ENCODE measurements at regions not wholly inside any gene's neighbourhood (a gene's known extent, or its start where the extent isn't known, plus 50 kb on each side); places are given as distances from the start of the nearest gene placed in this dataset.
"Not testable (repeated sequence)": the region's sequence is repeated elsewhere in the genome, so short reads cannot be mapped to it uniquely, and the experiment has no call there.

- no peak for DNase-seq
Measured at GRCh38 chr14:89564989-89565388, 148.0 kb upstream of the FOXN3 start.

GRCh38 chr14:89564286-89564957 lies 147.4 kb upstream of the FOXN3 start:
- no peak for DNase-seq

- DNase-seq, result no peak
Measured at GRCh38 chr14:89563471-89563870, 146.4 kb upstream of the FOXN3 start.

- DNase-seq, result no peak
Measured at GRCh38 chr14:89551955-89552354, 134.9 kb upstream of the FOXN3 start.

- DNase-seq, result no peak
Measured at GRCh38 chr14:89551432-89551831, 134.4 kb upstream of the FOXN3 start.

GRCh38 chr14:89550821-89551220 lies 133.8 kb upstream of the FOXN3 start:
- no peak for DNase-seq

GRCh38 chr14:89549381-89550125 lies 132.5 kb upstream of the FOXN3 start:
- DNase-seq, result no peak

GRCh38 chr14:89547047-89547446 lies 130.0 kb upstream of the FOXN3 start:
- DNase-seq, result not testable (repeated sequence)

- DNase-seq, result peak; percentile 3
Measured at GRCh38 chr14:89544636-89545301, 127.7 kb upstream of the FOXN3 start.

GRCh38 chr14:89543425-89543790 lies 126.4 kb upstream of the FOXN3 start:
- no peak for DNase-seq

GRCh38 chr14:89542786-89543424 lies 125.9 kb upstream of the FOXN3 start:
- DNase-seq, result no peak

- no peak for DNase-seq
Measured at GRCh38 chr14:89540830-89541470, 123.9 kb upstream of the FOXN3 start.

- DNase-seq, result no peak
Measured at GRCh38 chr14:89540009-89540829, 123.2 kb upstream of the FOXN3 start.

- DNase-seq, result no peak
Measured at GRCh38 chr14:89537911-89538310, 120.9 kb upstream of the FOXN3 start.

GRCh38 chr14:89534902-89535685 lies 118.1 kb upstream of the FOXN3 start:
- DNase-seq, result no peak

- DNase-seq, result no peak
Measured at GRCh38 chr14:89533766-89534165, 116.7 kb upstream of the FOXN3 start.

GRCh38 chr14:89533136-89533535 lies 116.1 kb upstream of the FOXN3 start:
- DNase-seq, result no peak

GRCh38 chr14:89531661-89532335 lies 114.8 kb upstream of the FOXN3 start:
- DNase-seq, result no peak

- no peak for DNase-seq
Measured at GRCh38 chr14:89524990-89525667, 108.1 kb upstream of the FOXN3 start.

GRCh38 chr14:89524412-89524811 lies 107.4 kb upstream of the FOXN3 start:
- DNase-seq, result no peak
